Erythroblast (primary cell): ENCODE measurements at regions not wholly inside any gene's neighbourhood (a gene's known extent, or its start where the extent isn't known, plus 50 kb on each side); places are given as distances from the start of the nearest gene placed in this dataset.

Experiments used
- GATA1 ChIP-seq: IDR thresholded peaks from 2 replicates; pipeline ENCODE4 v1.6.1; 2011; ENCODE audit warnings: low read depth, mild to moderate bottlenecking, control low read depth, low read length, moderate library complexity
- POLR2A ChIP-seq: IDR thresholded peaks from 2 replicates; pipeline ENCODE4 v1.6.1; 2011; ENCODE audit warnings: mild to moderate bottlenecking, low read length

- TF ChIP-seq POLR2A, result no peak
- TF ChIP-seq GATA1, result no peak
These were observed 592.6 kb downstream of the ETS1 start for GRCh38 chr11:127994736-127995135.
